Natural killer cell treated with Interleukin-12 subunit alpha and Interleukin-12 subunit beta and Interleukin-15 and Interleukin-18, amount 100 ng/mL, for 72 hours (primary cell): ENCODE measurements at regions not wholly inside any gene's neighbourhood (a gene's known extent, or its start where the extent isn't known, plus 50 kb on each side); places are given as distances from the start of the nearest gene placed in this dataset.

ENCODE experiments used
- ATAC-seq, 2 donors: fragments of 150-1000 bp; cut with Tn5 transposase in 1 of 2; sonication (Bioruptor Pico), chemical (Tn5 transposase) in 1 of 2; 2 replicates each; pipeline ENCODE4 v1.10.0; 2021
- DNase-seq: peaks from one replicate; pipeline ENCODE4 v3.0.0; 2022; ENCODE audit warnings: low spot score
- H3K27ac Mint-ChIP-seq, 2 donors: 1 replicate in 1 of 2; 2 replicates in 1 of 2; pipeline ENCODE4 v1.8.0; 2022; ENCODE audit warnings: mixed read lengths in 2 of 2, mild to moderate bottlenecking in 1 of 2, moderate library complexity in 1 of 2
- H3K27me3 Mint-ChIP-seq, 2 donors: 1 replicate in 1 of 2; 2 replicates in 1 of 2; pipeline ENCODE4 v1.8.0; 2022; ENCODE audit warnings: mixed read lengths in 2 of 2
- H3K36me3 Mint-ChIP-seq: one replicate; pipeline ENCODE4 v1.8.0; 2022; ENCODE audit warnings: mixed read lengths
- H3K4me1 Mint-ChIP-seq, 2 donors: 1 replicate in 1 of 2; 2 replicates in 1 of 2; pipeline ENCODE4 v1.8.0; 2022; ENCODE audit warnings: low read depth in 2 of 2, mixed read lengths in 2 of 2, mild to moderate bottlenecking in 1 of 2
- H3K4me3 Mint-ChIP-seq: one replicate; pipeline ENCODE4 v1.8.0; 2022; ENCODE audit warnings: mixed read lengths
- H3K9me3 Mint-ChIP-seq: 2 replicates; pipeline ENCODE4 v1.8.0; 2022; ENCODE audit warnings: mixed read lengths

- no peaks in the 10 kb centered on the region for H3K9me3 Mint-ChIP-seq
- ATAC-seq (peak in 1 of 2 donors; percentile 12), DNase-seq (no peak)
- H3K4me3 Mint-ChIP-seq = no peak overlapping the region
- peaks cover 9 to 10% of the 10 kb centered on the region in 2 donors for H3K27me3 Mint-ChIP-seq
- no peaks in the 10 kb centered on the region for H3K36me3 Mint-ChIP-seq
- no peak overlapping the region for H3K27ac Mint-ChIP-seq
- H3K4me1 Mint-ChIP-seq = peaks cover 0 to 3% of the 10 kb centered on the region in 2 donors
Observed at GRCh38 chr13:31055589-31055988, 106.1 kb downstream of the HSPH1 start.

- ATAC-seq (peak in 1 of 2 donors; percentile 52), DNase-seq (no peak)
- Mint-ChIP-seq H3K9me3 (no peaks in the 10 kb centered on the region), H3K4me1 (peaks cover 0 to 6% of the 10 kb centered on the region in 2 donors), H3K27me3 (peaks cover 11 to 13% of the 10 kb centered on the region in 2 donors), H3K4me3 (no peak overlapping the region), H3K27ac (no peak overlapping the region), H3K36me3 (no peaks in the 10 kb centered on the region)
Observed at GRCh38 chr13:31054632-31055031, 107.1 kb downstream of the HSPH1 start.

DNA sequence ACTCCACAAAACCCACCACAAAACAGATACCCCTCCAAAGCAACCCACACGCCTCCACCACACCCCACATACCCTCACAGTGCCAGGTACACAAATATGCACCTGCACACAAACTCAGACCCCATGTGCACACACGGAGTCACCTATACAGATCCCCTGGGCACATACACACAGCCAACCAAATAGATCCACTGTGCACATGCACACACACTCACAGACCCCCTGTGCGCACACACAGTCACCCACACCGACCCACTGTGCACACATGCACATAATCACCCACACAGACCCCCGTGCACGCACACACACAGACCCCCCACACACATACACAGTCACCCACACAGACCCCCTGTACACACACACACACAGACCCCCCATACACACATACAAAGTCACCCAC, 107.8 kb downstream of the HSPH1 start:
- Mint-ChIP-seq H3K4me3 (no peak overlapping the region), H3K27ac (no peak overlapping the region), H3K36me3 (no peaks in the 10 kb centered on the region), H3K9me3 (no peaks in the 10 kb centered on the region), H3K4me1 (peaks cover 0 to 6% of the 10 kb centered on the region in 2 donors), H3K27me3 (peaks cover 11 to 13% of the 10 kb centered on the region in 2 donors)
- no peak for ATAC-seq
- no peak for DNase-seq

DNA sequence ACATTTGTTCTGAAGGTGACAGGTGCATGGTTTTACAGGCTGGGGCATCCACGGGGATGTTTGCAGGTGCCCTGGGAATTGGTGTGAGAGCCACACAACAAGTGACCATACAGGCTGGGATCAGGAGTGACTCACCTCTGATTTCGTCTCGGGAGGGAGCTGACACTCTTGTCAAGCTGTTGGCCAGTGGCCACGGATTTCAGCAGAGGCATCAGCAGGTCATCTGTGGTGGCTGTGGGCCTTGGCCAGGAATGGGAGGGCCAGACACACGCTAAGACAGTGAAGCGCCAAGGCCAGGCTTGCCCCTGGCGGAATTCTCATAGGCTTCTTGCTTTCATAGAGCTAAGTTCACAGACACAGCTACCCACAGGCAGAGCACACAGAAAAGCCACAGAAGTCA, 108.6 kb downstream of the HSPH1 start:
- Mint-ChIP-seq H3K27me3 (peaks cover 11 to 13% of the 10 kb centered on the region in 2 donors), H3K9me3 (no peaks in the 10 kb centered on the region), H3K4me3 (no peak overlapping the region), H3K4me1 (peaks cover 0 to 6% of the 10 kb centered on the region in 2 donors), H3K27ac (no peak overlapping the region), H3K36me3 (no peaks in the 10 kb centered on the region)
- ATAC-seq (no peak), DNase-seq (no peak)

- no peak overlapping the region for H3K4me3 Mint-ChIP-seq
- H3K27me3 Mint-ChIP-seq = peaks cover 11 to 13% of the 10 kb centered on the region in 2 donors
- H3K36me3 Mint-ChIP-seq = no peaks in the 10 kb centered on the region
- DNase-seq (no peak), ATAC-seq (no peak)
- no peaks in the 10 kb centered on the region for H3K9me3 Mint-ChIP-seq
- no peak overlapping the region for H3K27ac Mint-ChIP-seq
- peaks cover 0 to 6% of the 10 kb centered on the region in 2 donors for H3K4me1 Mint-ChIP-seq
Observed at GRCh38 chr13:31052478-31052877, 109.2 kb downstream of the HSPH1 start.

DNA sequence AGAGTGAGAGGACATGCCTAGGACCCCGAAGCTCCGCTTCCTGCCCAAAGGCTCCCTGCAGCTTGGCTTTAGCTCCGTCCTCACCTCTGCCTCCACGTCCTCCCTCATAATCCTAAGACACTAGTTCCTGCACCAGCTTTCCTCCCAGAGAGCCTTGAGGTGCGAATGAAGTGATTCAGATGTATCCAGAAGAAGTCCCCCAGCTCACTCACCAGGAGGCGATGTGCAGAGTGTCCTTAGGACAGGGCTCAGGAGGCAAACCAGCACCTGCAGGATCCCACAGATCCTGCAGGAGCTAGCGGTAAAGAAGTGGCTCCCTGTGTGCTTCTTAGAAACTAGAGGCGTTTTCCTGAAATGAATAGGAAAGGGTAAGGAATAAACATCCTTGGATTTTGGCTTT, 109.7 kb downstream of the HSPH1 start:
- no peak overlapping the region for H3K27ac Mint-ChIP-seq
- no peaks in the 10 kb centered on the region for H3K9me3 Mint-ChIP-seq
- H3K4me1 Mint-ChIP-seq = peaks cover 0 to 6% of the 10 kb centered on the region in 2 donors

DNA sequence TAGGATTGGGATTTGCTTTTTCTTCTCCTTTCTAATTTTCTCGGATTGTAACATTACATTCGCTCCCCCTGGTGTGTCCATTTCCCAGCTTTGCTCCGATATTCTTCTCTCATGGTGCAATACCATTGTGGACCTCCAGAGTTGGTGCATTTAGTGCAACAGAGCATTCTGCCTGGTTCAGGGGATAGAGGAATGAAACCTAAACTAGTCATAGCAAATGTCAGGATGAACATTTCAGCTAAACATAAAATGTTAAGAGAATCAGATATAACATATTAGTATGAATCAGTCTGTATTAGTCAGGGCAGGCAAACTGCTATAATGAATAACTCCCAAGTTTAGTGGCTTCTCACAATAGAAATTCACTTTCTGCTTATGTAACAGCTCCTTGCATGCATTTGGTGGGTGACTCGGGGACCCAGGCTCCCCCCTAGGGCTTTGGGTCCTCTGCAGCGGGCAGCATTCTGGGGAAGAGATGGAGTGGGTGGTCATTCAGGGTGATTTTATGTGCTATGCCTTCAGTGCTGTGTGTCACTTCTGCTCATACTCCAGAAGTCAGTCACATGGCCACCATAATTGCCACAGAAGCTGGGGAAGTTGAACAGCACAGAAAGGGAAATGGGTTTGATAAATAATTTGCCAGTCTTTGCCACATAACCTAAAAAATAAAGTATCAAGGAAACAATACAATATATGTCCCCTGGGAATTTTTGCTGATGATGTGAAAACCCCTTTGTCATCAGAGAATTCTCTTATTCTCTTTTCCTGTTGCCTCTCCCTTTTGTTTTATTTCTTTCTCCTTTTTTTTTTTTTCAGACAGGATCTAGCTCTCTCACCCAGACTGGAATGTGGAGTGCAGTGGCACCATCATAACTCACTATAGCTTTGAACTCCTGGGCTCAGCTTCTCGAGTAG, 111.0 kb downstream of the HSPH1 start:
- Mint-ChIP-seq H3K4me1 (peaks cover under 1 to 8% of the 10 kb centered on the region in 2 donors), H3K27ac (no peak overlapping the region), H3K9me3 (no peaks in the 10 kb centered on the region), H3K27me3 (peaks cover 9 to 13% of the 10 kb centered on the region in 2 donors), H3K4me3 (no peak overlapping the region), H3K36me3 (no peaks in the 10 kb centered on the region)
- DNase-seq (no peak), ATAC-seq (peak in 1 of 2 donors; percentile 37)

More for the DNA sequence above, 109.7 kb downstream of the HSPH1 start:
- H3K4me3 Mint-ChIP-seq = no peak overlapping the region
- DNase-seq = no peak
- peaks cover 11 to 13% of the 10 kb centered on the region in 2 donors for H3K27me3 Mint-ChIP-seq
- no peak for ATAC-seq
- H3K36me3 Mint-ChIP-seq = no peaks in the 10 kb centered on the region

DNA sequence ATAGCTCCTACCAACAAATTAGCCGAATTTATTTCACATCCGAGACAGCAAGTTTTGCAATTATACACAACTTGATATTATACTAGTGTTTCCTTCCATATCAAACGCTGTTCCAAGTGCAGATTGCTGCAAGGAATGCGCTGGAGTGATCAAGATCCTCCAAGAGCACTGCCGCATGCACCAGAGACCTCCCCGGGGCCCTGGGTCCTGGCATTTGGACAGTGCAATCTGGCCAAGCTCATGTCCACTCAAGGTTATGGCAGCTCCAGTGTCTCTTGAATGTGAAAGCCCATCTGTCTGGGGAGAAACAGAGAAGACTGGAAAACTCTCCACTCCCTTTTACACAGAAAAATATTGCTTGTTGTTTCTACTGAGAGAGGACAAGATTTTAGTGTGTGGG, 111.9 kb downstream of the HSPH1 start:
- no peak for ATAC-seq
- Mint-ChIP-seq H3K27ac (no peak overlapping the region), H3K4me1 (peaks cover 7 to 17% of the 10 kb centered on the region in 2 donors), H3K27me3 (peaks cover 9 to 13% of the 10 kb centered on the region in 2 donors), H3K36me3 (no peaks in the 10 kb centered on the region), H3K9me3 (no peaks in the 10 kb centered on the region), H3K4me3 (no peak overlapping the region)
- no peak for DNase-seq

DNA sequence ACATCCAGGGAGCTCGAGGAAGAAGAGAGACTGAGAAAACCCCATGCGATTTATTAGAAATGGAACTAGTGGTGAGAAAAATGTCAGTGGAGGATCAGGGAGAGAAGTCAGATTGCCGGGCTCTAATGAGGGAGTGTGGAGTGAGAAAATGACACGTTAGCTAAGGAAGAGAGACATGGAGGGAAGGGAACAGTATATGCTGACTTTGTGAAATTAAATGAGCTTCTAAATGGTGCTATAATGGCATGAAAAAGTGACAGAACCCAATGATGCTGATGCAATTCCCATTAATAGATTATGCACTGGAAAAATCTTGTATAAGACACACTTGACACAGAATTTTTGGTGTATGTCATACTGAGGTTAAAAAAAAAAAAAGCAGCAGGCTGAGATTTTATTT, 112.6 kb downstream of the HSPH1 start:
- DNase-seq (no peak), ATAC-seq (no peak)
- Mint-ChIP-seq H3K27ac (no peak overlapping the region), H3K4me1 (peaks cover 12 to 24% of the 10 kb centered on the region in 2 donors), H3K36me3 (no peaks in the 10 kb centered on the region), H3K9me3 (no peaks in the 10 kb centered on the region), H3K27me3 (peaks cover 11 to 13% of the 10 kb centered on the region in 2 donors), H3K4me3 (no peak overlapping the region)

- peaks cover 13 to 15% of the 10 kb centered on the region in 2 donors for H3K27me3 Mint-ChIP-seq
- DNase-seq = no peak
- H3K36me3 Mint-ChIP-seq = no peaks in the 10 kb centered on the region
- H3K9me3 Mint-ChIP-seq = no peaks in the 10 kb centered on the region
- ATAC-seq = no peak
- peaks cover 12 to 25% of the 10 kb centered on the region in 2 donors for H3K4me1 Mint-ChIP-seq
- H3K4me3 Mint-ChIP-seq = no peak overlapping the region
- no peak overlapping the region for H3K27ac Mint-ChIP-seq
Observed at GRCh38 chr13:31048521-31048920, 113.2 kb downstream of the HSPH1 start.

- H3K9me3 Mint-ChIP-seq = no peaks in the 10 kb centered on the region
- H3K36me3 Mint-ChIP-seq = no peaks in the 10 kb centered on the region
- H3K27ac Mint-ChIP-seq = peak overlapping the region in 1 of 2 donors; percentile 80
- ATAC-seq = no peak
- peaks cover 26% of the 10 kb centered on the region in 2 donors for H3K27me3 Mint-ChIP-seq
- peaks cover 15 to 25% of the 10 kb centered on the region in 2 donors for H3K4me1 Mint-ChIP-seq
- H3K4me3 Mint-ChIP-seq = no peak overlapping the region
- no peak for DNase-seq
Observed at GRCh38 chr13:31046711-31047279, 114.3 kb downstream of the TEX26 start.

GRCh38 chr13:31045286-31046081, 113.0 kb downstream of the TEX26 start:
- H3K9me3 Mint-ChIP-seq = no peaks in the 10 kb centered on the region
- peak overlapping the region; percentile 80 to 90 for H3K27ac Mint-ChIP-seq
- peak overlapping the region; percentile 58 for H3K4me3 Mint-ChIP-seq
- no peaks in the 10 kb centered on the region for H3K36me3 Mint-ChIP-seq
- ATAC-seq = peak; percentile 91 to 92
- DNase-seq = peak; percentile 84
- H3K4me1 Mint-ChIP-seq = peaks cover 15 to 21% of the 10 kb centered on the region in 2 donors
- peaks cover 18 to 20% of the 10 kb centered on the region in 2 donors for H3K27me3 Mint-ChIP-seq

GRCh38 chr13:31044364-31045285, 112.2 kb downstream of the TEX26 start:
- peak overlapping the region; percentile 58 for H3K4me3 Mint-ChIP-seq
- peak; percentile 74 to 83 for ATAC-seq
- peaks cover 21 to 24% of the 10 kb centered on the region in 2 donors for H3K27me3 Mint-ChIP-seq
- no peaks in the 10 kb centered on the region for H3K9me3 Mint-ChIP-seq
- peak overlapping the region; percentile 80 to 90 for H3K27ac Mint-ChIP-seq
- peak; percentile 86 for DNase-seq
- peaks cover 1% of the 10 kb centered on the region for H3K36me3 Mint-ChIP-seq
- H3K4me1 Mint-ChIP-seq = peaks cover 19 to 26% of the 10 kb centered on the region in 2 donors
